Duodenal mucosa (tissue), 2 donors: ENCODE measurements at regions not wholly inside any gene's neighbourhood (a gene's known extent, or its start where the extent isn't known, plus 50 kb on each side); places are given as distances from the start of the nearest gene placed in this dataset.

Source experiments
- H3K27ac ChIP-seq: one replicate; pipeline ENCODE4 v1.7.0; 2013; ENCODE audit warnings: low read depth, low read length
- H3K27me3 ChIP-seq, 2 donors: one replicate each; pipeline ENCODE4 v1.7.0; 2013; ENCODE audit warnings: low read length in 2 of 2, control low read depth in 1 of 2; ENCODE audit not compliant: insufficient read depth in 2 of 2, control insufficient read depth in 1 of 2
- H3K36me3 ChIP-seq, 2 donors: one replicate each; pipeline ENCODE4 v1.7.0; 2013; ENCODE audit warnings: low read length in 2 of 2, control low read depth in 1 of 2; ENCODE audit not compliant: insufficient read depth in 2 of 2, control insufficient read depth in 1 of 2
- H3K4me1 ChIP-seq, 2 donors: one replicate each; pipeline ENCODE4 v1.7.0; 2013; ENCODE audit warnings: low read length in 2 of 2, control low read depth in 1 of 2; ENCODE audit not compliant: insufficient read depth in 2 of 2, control insufficient read depth in 1 of 2
- H3K4me3 ChIP-seq, 2 donors: one replicate each; pipeline ENCODE4 v1.7.0; 2013; ENCODE audit warnings: low read length in 2 of 2, low read depth in 1 of 2
- H3K9ac ChIP-seq, 2 donors: one replicate each; pipeline ENCODE4 v1.7.0; 2013; ENCODE audit warnings: low read length in 2 of 2, low read depth in 1 of 2
- H3K9me3 ChIP-seq, 2 donors: one replicate each; pipeline ENCODE4 v1.7.0; 2013; ENCODE audit warnings: low read length in 2 of 2, control low read depth in 1 of 2; ENCODE audit not compliant: control insufficient read depth in 1 of 2

- Histone ChIP-seq H3K4me3 (no peak overlapping the region), H3K9me3 (no peaks in the 10 kb centered on the region), H3K36me3 (no peaks in the 10 kb centered on the region), H3K9ac (no peak overlapping the region), H3K27me3 (no peaks in the 10 kb centered on the region), H3K4me1 (no peaks in the 10 kb centered on the region), H3K27ac (no peak overlapping the region)
These were observed 449.8 kb downstream of the ARHGEF28 start for GRCh38 chr5:74075501-74076484.

DNA sequence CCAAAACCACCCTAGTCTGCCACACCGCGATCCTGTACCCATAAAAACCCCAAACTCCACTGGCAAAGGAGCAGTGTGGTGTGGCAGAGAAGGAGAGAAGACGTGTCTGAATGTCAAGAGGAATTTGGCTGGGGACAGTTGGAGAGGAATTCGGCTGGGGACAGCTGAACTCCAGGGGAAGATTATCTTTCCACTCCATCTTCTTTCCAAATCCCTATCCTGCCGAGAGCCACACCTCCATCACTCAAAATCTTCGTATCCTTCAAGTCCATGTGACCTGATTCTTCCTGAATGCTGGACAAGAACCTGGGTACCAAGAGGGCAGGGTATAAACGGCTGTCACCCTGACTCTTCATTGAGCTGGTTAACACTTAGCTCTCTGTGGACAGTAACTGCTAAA, 448.1 kb downstream of the ARHGEF28 start:
- Histone ChIP-seq H3K9ac (no peak overlapping the region), H3K27me3 (no peaks in the 10 kb centered on the region), H3K36me3 (no peaks in the 10 kb centered on the region), H3K4me3 (no peak overlapping the region), H3K9me3 (no peaks in the 10 kb centered on the region), H3K4me1 (no peaks in the 10 kb centered on the region), H3K27ac (no peak overlapping the region)

- H3K4me1 ChIP-seq = no peaks in the 10 kb centered on the region
- no peaks in the 10 kb centered on the region for H3K9me3 ChIP-seq
- H3K9ac ChIP-seq = no peak overlapping the region
- no peaks in the 10 kb centered on the region for H3K27me3 ChIP-seq
- H3K27ac ChIP-seq = no peak overlapping the region
- H3K4me3 ChIP-seq = no peak overlapping the region
- no peaks in the 10 kb centered on the region for H3K36me3 ChIP-seq
These were observed 447.3 kb downstream of the ARHGEF28 start for GRCh38 chr5:74073257-74073656.

- Histone ChIP-seq H3K4me1 (no peaks in the 10 kb centered on the region), H3K27me3 (no peaks in the 10 kb centered on the region), H3K27ac (no peak overlapping the region), H3K9ac (no peak overlapping the region), H3K36me3 (no peaks in the 10 kb centered on the region), H3K4me3 (no peak overlapping the region), H3K9me3 (no peaks in the 10 kb centered on the region)
These were observed 446.6 kb downstream of the ARHGEF28 start for GRCh38 chr5:74072646-74073045.

DNA sequence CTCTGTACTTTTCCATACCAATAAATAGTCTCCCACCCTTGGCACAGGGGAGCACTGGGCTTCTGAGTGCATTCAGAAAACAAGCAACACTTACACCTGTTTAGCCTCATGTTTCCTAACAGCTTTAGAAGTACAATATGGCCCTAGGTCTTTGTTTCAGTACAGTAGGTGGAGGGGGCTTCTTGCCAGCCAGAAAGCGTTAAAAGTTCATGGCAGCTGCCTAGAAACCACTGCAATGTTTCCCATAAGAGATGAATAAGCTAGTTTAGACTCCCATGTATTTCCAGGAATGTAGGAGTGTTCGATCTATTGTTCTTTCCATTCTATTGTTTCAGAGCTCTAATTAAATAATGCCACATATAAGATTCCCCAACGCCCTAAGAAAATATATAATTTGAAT, 444.8 kb downstream of the ARHGEF28 start:
- Histone ChIP-seq H3K9me3 (no peaks in the 10 kb centered on the region), H3K4me1 (no peaks in the 10 kb centered on the region), H3K27ac (no peak overlapping the region), H3K36me3 (no peaks in the 10 kb centered on the region), H3K9ac (no peak overlapping the region), H3K27me3 (no peaks in the 10 kb centered on the region), H3K4me3 (no peak overlapping the region)

DNA sequence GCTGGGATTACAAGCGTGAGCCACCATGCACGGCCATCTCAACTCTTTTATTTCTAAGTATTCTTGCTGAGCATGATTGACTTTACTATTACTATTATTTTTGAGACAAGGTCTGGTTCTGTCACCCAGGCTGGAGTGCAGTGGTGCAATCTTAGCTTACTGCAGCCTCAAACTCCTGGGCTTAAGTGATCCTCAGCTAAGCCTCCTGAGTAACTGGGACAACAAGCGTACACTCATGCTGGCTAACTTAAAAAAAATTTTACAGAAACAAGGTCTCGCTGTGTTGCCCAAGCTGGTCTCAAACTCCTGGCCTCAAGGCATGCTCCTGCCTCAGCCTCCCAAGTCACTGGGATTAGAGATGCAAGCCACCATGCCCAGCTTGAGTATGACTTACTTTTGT, 443.7 kb downstream of the ARHGEF28 start:
- no peaks in the 10 kb centered on the region for H3K27me3 ChIP-seq
- H3K4me1 ChIP-seq = no peaks in the 10 kb centered on the region
- no peaks in the 10 kb centered on the region for H3K9me3 ChIP-seq
- no peaks in the 10 kb centered on the region for H3K36me3 ChIP-seq
- H3K9ac ChIP-seq = no peak overlapping the region
- no peak overlapping the region for H3K27ac ChIP-seq
- no peak overlapping the region for H3K4me3 ChIP-seq

DNA sequence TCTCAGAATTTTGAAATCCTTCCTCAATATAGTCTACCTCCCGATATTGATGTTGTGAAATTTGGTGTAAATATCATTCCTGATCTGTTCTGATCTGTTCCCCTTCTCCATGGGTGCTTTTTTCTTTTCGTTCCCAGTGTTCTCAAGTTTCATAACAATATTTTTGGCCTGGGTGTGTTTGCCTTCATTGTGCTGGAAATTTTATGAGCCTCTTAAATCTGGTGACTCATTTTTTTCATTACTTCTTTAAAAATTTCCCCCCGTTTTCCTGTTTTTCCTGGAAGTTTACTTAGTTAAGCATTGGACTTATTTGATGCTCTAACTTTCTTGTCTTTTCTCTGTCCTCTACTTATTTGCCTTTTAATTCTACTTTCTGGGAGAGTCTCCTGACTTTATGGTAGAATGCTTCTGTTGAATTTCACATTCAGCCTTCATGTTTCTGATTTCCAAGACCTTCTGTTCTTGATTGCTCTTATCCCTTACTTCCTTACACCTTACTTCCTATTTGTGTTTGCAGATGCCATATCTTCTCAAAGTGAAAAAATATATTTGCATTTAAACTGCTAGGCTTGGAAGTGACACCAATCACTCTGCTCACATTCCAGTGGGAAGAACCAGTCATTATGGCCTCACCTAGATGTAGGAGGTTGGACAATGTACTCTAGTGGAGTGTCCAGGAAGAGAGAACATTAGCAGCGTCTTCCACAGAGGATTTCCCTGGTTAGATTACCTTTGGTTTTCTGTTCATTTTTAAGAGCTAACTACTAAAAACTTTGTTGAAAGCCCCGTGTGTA, 441.9 kb downstream of the ARHGEF28 start:
- H3K36me3 ChIP-seq = no peaks in the 10 kb centered on the region
- H3K4me3 ChIP-seq = no peak overlapping the region
- H3K9me3 ChIP-seq = no peaks in the 10 kb centered on the region
- H3K27me3 ChIP-seq = no peaks in the 10 kb centered on the region
- no peak overlapping the region for H3K27ac ChIP-seq
- H3K9ac ChIP-seq = no peak overlapping the region
- peaks cover 0 to 3% of the 10 kb centered on the region in 2 donors for H3K4me1 ChIP-seq

- Histone ChIP-seq H3K27me3 (no peaks in the 10 kb centered on the region), H3K27ac (no peak overlapping the region), H3K9me3 (no peaks in the 10 kb centered on the region), H3K4me3 (no peak overlapping the region), H3K9ac (no peak overlapping the region), H3K4me1 (peaks cover 0 to 3% of the 10 kb centered on the region in 2 donors), H3K36me3 (no peaks in the 10 kb centered on the region)
These were observed 438.9 kb downstream of the ARHGEF28 start for GRCh38 chr5:74064911-74065310.

GRCh38 chr5:74064225-74064624, 438.2 kb downstream of the ARHGEF28 start:
- Histone ChIP-seq H3K27me3 (no peaks in the 10 kb centered on the region), H3K36me3 (no peaks in the 10 kb centered on the region), H3K4me1 (peaks cover 0 to 3% of the 10 kb centered on the region in 2 donors), H3K4me3 (no peak overlapping the region), H3K9me3 (no peaks in the 10 kb centered on the region), H3K9ac (no peak overlapping the region), H3K27ac (no peak overlapping the region)

- H3K27ac ChIP-seq = no peak overlapping the region
- H3K36me3 ChIP-seq = no peaks in the 10 kb centered on the region
- peaks cover 0 to 3% of the 10 kb centered on the region in 2 donors for H3K4me1 ChIP-seq
- H3K27me3 ChIP-seq = no peaks in the 10 kb centered on the region
- no peak overlapping the region for H3K4me3 ChIP-seq
- H3K9ac ChIP-seq = no peak overlapping the region
- no peaks in the 10 kb centered on the region for H3K9me3 ChIP-seq
These were observed 437.8 kb downstream of the ARHGEF28 start for GRCh38 chr5:74063821-74064220.
